GM12878 (cell line): ENCODE measurements at regions not wholly inside any gene's neighbourhood (a gene's known extent, or its start where the extent isn't known, plus 50 kb on each side); places are given as distances from the start of the nearest gene placed in this dataset.

Source experiments
- CTCF ChIP-seq, 3 experiments: IDR thresholded peaks in 2 of 3; conservative IDR thresholded peaks in 1 of 3; 2 replicates each; pipeline ENCODE4 v1.5.1; 2011; ENCODE audit warnings: low read depth in 3 of 3, low read length in 3 of 3, mild to moderate bottlenecking in 3 of 3, control low read depth in 2 of 3, moderate library complexity in 2 of 3, inconsistent platforms in 1 of 3, mixed read lengths in 1 of 3; ENCODE audit not compliant: control insufficient read depth in 2 of 3, insufficient read depth in 1 of 3; ENCODE audit errors: extremely low read depth in 1 of 3
- EZH2 ChIP-seq: IDR thresholded peaks from 2 replicates; pipeline ENCODE4 v1.6.1; 2012; ENCODE audit warnings: low read depth, mild to moderate bottlenecking, control low read depth, inconsistent platforms, low read length, borderline replicate concordance; ENCODE audit not compliant: control insufficient read depth
- IRF3 ChIP-seq: fragments of 450-650 bp; IDR thresholded peaks from 2 replicates; pipeline ENCODE4 v1.6.1; 2014; ENCODE audit warnings: mild to moderate bottlenecking
- RAD21 ChIP-seq: IDR thresholded peaks from 2 replicates; pipeline ENCODE4 v1.6.1; 2011; ENCODE audit warnings: mild to moderate bottlenecking, low read depth, low read length, moderate library complexity; ENCODE audit not compliant: insufficient read depth
- RBBP5 ChIP-seq: fragments of 200-600 bp; sonication (generic); conservative IDR thresholded peaks from 2 replicates; pipeline ENCODE4 v1.6.1; 2016
- ZSCAN29 ChIP-seq: fragments of 450-650 bp; IDR thresholded peaks from 2 replicates; pipeline ENCODE4 v1.6.1; 2017; ENCODE audit warnings: mild to moderate bottlenecking, moderate library complexity

GRCh38 chr12:91914701-91915100 lies 230.9 kb downstream of the BTG1 start:
- TF ChIP-seq ZSCAN29 (no peak), RBBP5 (no peak), EZH2 (no peak), IRF3 (no peak), RAD21 (no peak), CTCF (IDR thresholded peaks at IDR 0.05 in 2 of 3, conservative IDR thresholded peaks at IDR 0.05 in 1 of 3; ENCODE audit: control insufficient read depth in 2 of 3, extremely low read depth in 1 of 3, insufficient read depth in 1 of 3, low read depth in 3 of 3, low read length in 3 of 3) (no peak)
